ENCODE measurements at regions not wholly inside any gene's neighbourhood (a gene's known extent, or its start where the extent isn't known, plus 50 kb on each side); places are given as distances from the start of the nearest gene placed in this dataset.

DNA sequence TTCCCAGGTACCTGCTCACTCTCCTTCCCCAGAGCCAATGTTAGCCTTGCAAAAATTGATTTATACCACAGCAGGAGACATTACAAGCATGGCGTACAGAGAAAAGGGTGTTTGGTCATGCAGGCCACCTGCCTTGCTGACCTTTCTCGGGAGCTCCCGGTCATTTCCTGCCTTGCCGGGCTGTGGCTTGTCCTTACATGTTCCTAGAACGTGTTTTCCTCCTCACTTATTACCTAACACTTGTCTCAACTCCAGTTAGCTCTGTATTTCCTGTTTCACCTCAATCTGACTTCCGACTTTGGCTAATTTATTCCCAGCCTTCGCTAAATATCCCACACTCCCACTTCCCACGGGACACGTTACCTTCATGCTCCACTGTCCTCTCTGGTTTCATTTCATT is 282.5 kb downstream of the ICE1 start:
- Mint-ChIP-seq H3K27ac (no peak overlapping the region), H3K27me3 (ENCODE audit: low read depth in 2 of 2) (peaks cover 3 to 9% of the 10 kb centered on the region in 2 donors), H3K9me3 (peaks cover 0 to 5% of the 10 kb centered on the region in 2 donors), H3K36me3 (no peaks in the 10 kb centered on the region), H3K4me1 (no peaks in the 10 kb centered on the region), H3K4me3 (no peak overlapping the region)
- 42% methylated on average over 9 of the region's 9 CpGs for WGBS (ENCODE audit: insufficient coverage)
- no peak for DNase-seq
- intact Hi-C loops (cut with micrococcal nuclease) = no loop called here
- TF ChIP-seq, protein P1, sequence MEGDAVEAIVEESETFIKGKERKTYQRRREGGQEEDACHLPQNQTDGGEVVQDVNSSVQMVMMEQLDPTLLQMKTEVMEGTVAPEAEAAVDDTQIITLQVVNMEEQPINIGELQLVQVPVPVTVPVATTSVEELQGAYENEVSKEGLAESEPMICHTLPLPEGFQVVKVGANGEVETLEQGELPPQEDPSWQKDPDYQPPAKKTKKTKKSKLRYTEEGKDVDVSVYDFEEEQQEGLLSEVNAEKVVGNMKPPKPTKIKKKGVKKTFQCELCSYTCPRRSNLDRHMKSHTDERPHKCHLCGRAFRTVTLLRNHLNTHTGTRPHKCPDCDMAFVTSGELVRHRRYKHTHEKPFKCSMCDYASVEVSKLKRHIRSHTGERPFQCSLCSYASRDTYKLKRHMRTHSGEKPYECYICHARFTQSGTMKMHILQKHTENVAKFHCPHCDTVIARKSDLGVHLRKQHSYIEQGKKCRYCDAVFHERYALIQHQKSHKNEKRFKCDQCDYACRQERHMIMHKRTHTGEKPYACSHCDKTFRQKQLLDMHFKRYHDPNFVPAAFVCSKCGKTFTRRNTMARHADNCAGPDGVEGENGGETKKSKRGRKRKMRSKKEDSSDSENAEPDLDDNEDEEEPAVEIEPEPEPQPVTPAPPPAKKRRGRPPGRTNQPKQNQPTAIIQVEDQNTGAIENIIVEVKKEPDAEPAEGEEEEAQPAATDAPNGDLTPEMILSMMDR (IDR thresholded peaks at IDR 0.05) = no peak
- no peaks in the 10 kb centered on the region for H3K9me3 ChIP-seq (ENCODE audit: control insufficient read depth, insufficient read depth, low read length)
- H3K4me1 ChIP-seq (ENCODE audit: control insufficient read depth, insufficient read depth, low read length) = no peaks in the 10 kb centered on the region
- H3K27me3 ChIP-seq (ENCODE audit: control insufficient read depth, insufficient read depth, low read length) = no peaks in the 10 kb centered on the region
- ATAC-seq = no peak
- no peaks in the 10 kb centered on the region for H3K36me3 ChIP-seq (ENCODE audit: control insufficient read depth, insufficient read depth, low read length)
- no peak overlapping the region for H3K27ac ChIP-seq (ENCODE audit: low read length)
- no peak overlapping the region for H3K4me3 ChIP-seq (ENCODE audit: low read length)

DNA sequence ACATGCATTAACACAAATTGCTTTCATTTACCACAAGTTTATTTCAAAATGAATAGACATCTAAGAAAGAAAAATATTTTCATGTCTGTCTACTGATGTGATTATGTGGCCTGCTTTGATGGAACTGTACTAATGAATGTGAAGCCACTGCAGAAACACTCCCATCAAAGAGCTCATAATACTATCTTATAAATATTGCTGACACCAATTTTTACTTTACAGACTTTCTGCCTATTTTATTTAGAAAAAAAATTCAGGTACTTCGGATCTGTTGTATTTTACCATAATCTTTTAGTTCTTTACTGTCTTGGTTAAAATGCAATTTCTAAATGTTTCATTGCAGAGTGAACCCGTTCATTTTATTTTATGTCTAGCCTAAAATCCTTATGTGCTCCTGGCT is 281.9 kb downstream of the ICE1 start:
- Histone ChIP-seq H3K4me3 (ENCODE audit: low read length) (no peak overlapping the region), H3K36me3 (ENCODE audit: control insufficient read depth, insufficient read depth, low read length) (no peaks in the 10 kb centered on the region), H3K4me1 (ENCODE audit: control insufficient read depth, insufficient read depth, low read length) (no peaks in the 10 kb centered on the region), H3K27me3 (ENCODE audit: control insufficient read depth, insufficient read depth, low read length) (no peaks in the 10 kb centered on the region), H3K9me3 (ENCODE audit: control insufficient read depth, insufficient read depth, low read length) (no peaks in the 10 kb centered on the region), H3K27ac (ENCODE audit: low read length) (no peak overlapping the region)
- H3K27ac Mint-ChIP-seq = no peak overlapping the region
- intact Hi-C loops (cut with micrococcal nuclease) = no loop called here
- TF ChIP-seq, protein P1 (IDR thresholded peaks at IDR 0.05) = no peak
- H3K4me1 Mint-ChIP-seq = no peaks in the 10 kb centered on the region
- H3K27me3 Mint-ChIP-seq (ENCODE audit: low read depth in 2 of 2) = peaks cover 3 to 9% of the 10 kb centered on the region in 2 donors
- H3K9me3 Mint-ChIP-seq = peaks cover 0 to 5% of the 10 kb centered on the region in 2 donors
- H3K36me3 Mint-ChIP-seq = no peaks in the 10 kb centered on the region
- whole genome bisulfite sequencing (ENCODE audit: insufficient coverage) = 73% methylated on average over 1 of the region's 2 CpGs
- no peak for DNase-seq
- no peak for ATAC-seq
- no peak overlapping the region for H3K4me3 Mint-ChIP-seq

DNA sequence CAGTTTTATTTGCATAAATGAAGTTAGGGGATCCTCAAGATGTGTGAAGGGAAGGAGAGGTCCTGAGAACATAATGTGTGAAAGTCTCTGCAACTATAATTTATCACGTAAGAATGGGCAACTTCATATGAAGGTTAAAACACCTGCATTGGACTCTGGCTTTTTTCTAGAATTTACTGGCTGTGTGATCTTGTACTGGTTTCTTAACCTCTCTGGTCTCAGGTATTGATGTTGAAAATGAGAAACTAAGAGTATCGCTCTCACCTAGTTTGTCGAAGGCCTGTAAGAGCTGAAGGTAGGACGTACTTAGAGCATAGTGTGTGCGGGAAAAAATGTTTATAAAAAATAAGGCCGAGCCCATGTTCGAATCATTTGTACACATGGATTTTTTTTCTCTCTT is 280.5 kb downstream of the ICE1 start:
- no peaks in the 10 kb centered on the region for H3K36me3 ChIP-seq (ENCODE audit: control insufficient read depth, insufficient read depth, low read length)
- H3K27me3 Mint-ChIP-seq (ENCODE audit: low read depth in 2 of 2) = peaks cover 3 to 9% of the 10 kb centered on the region in 2 donors
- no peak overlapping the region for H3K27ac ChIP-seq (ENCODE audit: low read length)
- TF ChIP-seq, protein P1 (IDR thresholded peaks at IDR 0.05) = no peak
- no peaks in the 10 kb centered on the region for H3K4me1 Mint-ChIP-seq
- peaks cover 0 to 5% of the 10 kb centered on the region in 2 donors for H3K9me3 Mint-ChIP-seq
- H3K4me3 Mint-ChIP-seq = no peak overlapping the region
- no peak for ATAC-seq
- H3K9me3 ChIP-seq (ENCODE audit: control insufficient read depth, insufficient read depth, low read length) = no peaks in the 10 kb centered on the region
- H3K27ac Mint-ChIP-seq = no peak overlapping the region
- 97% methylated on average over 7 of the region's 7 CpGs for WGBS (ENCODE audit: insufficient coverage)
- no peak overlapping the region for H3K4me3 ChIP-seq (ENCODE audit: low read length)
- DNase-seq = no peak
- no peaks in the 10 kb centered on the region for H3K27me3 ChIP-seq (ENCODE audit: control insufficient read depth, insufficient read depth, low read length)
- no peaks in the 10 kb centered on the region for H3K36me3 Mint-ChIP-seq
- no peaks in the 10 kb centered on the region for H3K4me1 ChIP-seq (ENCODE audit: control insufficient read depth, insufficient read depth, low read length)
- intact Hi-C loops (cut with micrococcal nuclease) = no loop called here

DNA sequence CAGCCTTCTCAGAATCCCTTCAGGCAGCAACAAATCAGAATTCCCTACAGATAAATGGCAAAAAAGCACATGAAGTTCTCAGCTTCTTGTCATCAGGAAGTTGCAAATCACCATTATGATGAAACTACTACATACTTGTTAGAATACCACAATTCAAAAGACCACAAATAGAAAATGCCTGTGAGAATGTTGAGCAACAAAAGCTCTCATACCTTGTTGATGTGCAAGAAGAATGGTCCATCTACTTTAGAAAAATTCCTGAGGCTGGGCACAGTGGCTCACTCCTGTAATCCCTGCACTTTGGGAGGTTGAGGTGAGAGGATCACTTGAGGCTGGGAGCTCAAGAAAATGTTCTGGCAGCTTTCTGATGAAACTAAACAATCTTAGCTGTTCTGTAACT is 278.1 kb downstream of the ICE1 start:
- Mint-ChIP-seq H3K4me1 (no peaks in the 10 kb centered on the region), H3K4me3 (no peak overlapping the region), H3K9me3 (peaks cover 0 to 5% of the 10 kb centered on the region in 2 donors), H3K27me3 (ENCODE audit: low read depth in 2 of 2) (peaks cover 3 to 9% of the 10 kb centered on the region in 2 donors), H3K36me3 (no peaks in the 10 kb centered on the region), H3K27ac (no peak overlapping the region)
- no peaks in the 10 kb centered on the region for H3K4me1 ChIP-seq (ENCODE audit: control insufficient read depth, insufficient read depth, low read length)
- no peaks in the 10 kb centered on the region for H3K9me3 ChIP-seq (ENCODE audit: control insufficient read depth, insufficient read depth, low read length)
- H3K4me3 ChIP-seq (ENCODE audit: low read length) = no peak overlapping the region
- DNase-seq = no peak
- H3K27ac ChIP-seq (ENCODE audit: low read length) = no peak overlapping the region
- intact Hi-C loops (cut with micrococcal nuclease) = no loop called here
- no peaks in the 10 kb centered on the region for H3K36me3 ChIP-seq (ENCODE audit: control insufficient read depth, insufficient read depth, low read length)
- TF ChIP-seq, protein P1 (IDR thresholded peaks at IDR 0.05) = no peak
- no peak for ATAC-seq
- no peaks in the 10 kb centered on the region for H3K27me3 ChIP-seq (ENCODE audit: control insufficient read depth, insufficient read depth, low read length)
